ENCODE measurements at regions not wholly inside any gene's neighbourhood (a gene's known extent, or its start where the extent isn't known, plus 50 kb on each side); places are given as distances from the start of the nearest gene placed in this dataset.

- no peak for DNase-seq (ENCODE audit: low read depth)
These were observed 365.8 kb upstream of the MYT1L start for GRCh38 chr2:2696733-2697455.

GRCh38 chr2:2696325-2696724 is 365.2 kb upstream of the MYT1L start:
- DNase-seq (ENCODE audit: low read depth), result no peak

- no peak for DNase-seq (ENCODE audit: low read depth)
These were observed 363.7 kb upstream of the MYT1L start for GRCh38 chr2:2694746-2695145.

GRCh38 chr2:2692599-2693389 is 361.7 kb upstream of the MYT1L start:
- DNase-seq (ENCODE audit: low read depth), result no peak

GRCh38 chr2:2691419-2691818 is 360.3 kb upstream of the MYT1L start:
- no peak for DNase-seq (ENCODE audit: low read depth)

- DNase-seq (ENCODE audit: low read depth), result no peak
These were observed 359.9 kb upstream of the MYT1L start for GRCh38 chr2:2690985-2691384.

- DNase-seq (ENCODE audit: low read depth), result no peak
These were observed 358.2 kb upstream of the MYT1L start for GRCh38 chr2:2689306-2689705.

GRCh38 chr2:2688254-2688653 is 357.2 kb upstream of the MYT1L start:
- no peak for DNase-seq (ENCODE audit: low read depth)

GRCh38 chr2:2687745-2688144 is 356.7 kb upstream of the MYT1L start:
- DNase-seq (ENCODE audit: low read depth), result no peak

- DNase-seq (ENCODE audit: low read depth), result no peak
These were observed 355.1 kb upstream of the MYT1L start for GRCh38 chr2:2686222-2686621.

GRCh38 chr2:2683606-2684224 is 352.6 kb upstream of the MYT1L start:
- DNase-seq (ENCODE audit: low read depth), result no peak

- no peak for DNase-seq (ENCODE audit: low read depth)
These were observed 351.7 kb upstream of the MYT1L start for GRCh38 chr2:2682700-2683342.

GRCh38 chr2:2681711-2682251 is 350.7 kb upstream of the MYT1L start:
- DNase-seq (ENCODE audit: low read depth), result no peak

- DNase-seq (ENCODE audit: low read depth), result no peak
These were observed 350.0 kb upstream of the MYT1L start for GRCh38 chr2:2681085-2681484.

- no peak for DNase-seq (ENCODE audit: low read depth)
These were observed 343.8 kb upstream of the MYT1L start for GRCh38 chr2:2674831-2675230.

GRCh38 chr2:2673406-2673805 is 342.3 kb upstream of the MYT1L start:
- DNase-seq (ENCODE audit: low read depth), result no peak

- no peak for DNase-seq (ENCODE audit: low read depth)
These were observed 341.2 kb upstream of the MYT1L start for GRCh38 chr2:2672249-2672648.

- DNase-seq (ENCODE audit: low read depth), result no peak
These were observed 340.8 kb upstream of the MYT1L start for GRCh38 chr2:2671826-2672225.

- DNase-seq (ENCODE audit: low read depth), result no peak
These were observed 338.2 kb upstream of the MYT1L start for GRCh38 chr2:2669316-2669715.

GRCh38 chr2:2668681-2669265 is 337.7 kb upstream of the MYT1L start:
- no peak for DNase-seq (ENCODE audit: low read depth)

GRCh38 chr2:2667690-2668089 is 336.6 kb upstream of the MYT1L start:
- no peak for DNase-seq (ENCODE audit: low read depth)

- DNase-seq (ENCODE audit: low read depth), result no peak
These were observed 334.7 kb upstream of the MYT1L start for GRCh38 chr2:2665834-2666133.
